Activated CD4-positive, alpha-beta T cell treated with anti-CD3 and anti-CD28 coated beads, Interleukin-10, Interleukin-2, amounts not matched to agents 100 ng/mL and 50 ng/mL, durations not matched to agents 16 hours and 8 hours (primary cell): ENCODE measurements at regions not wholly inside any gene's neighbourhood (a gene's known extent, or its start where the extent isn't known, plus 50 kb on each side); places are given as distances from the start of the nearest gene placed in this dataset.

Experiments used
- DNase-seq: peaks from one replicate; pipeline ENCODE4 v3.0.0-alpha.2; 2020

- DNase-seq, result no peak
Observed at GRCh38 chr2:211241891-211242290, 685.5 kb downstream of the CPS1 start.

- DNase-seq, result no peak
Observed at GRCh38 chr2:211247751-211248150, 691.4 kb downstream of the CPS1 start.

DNA sequence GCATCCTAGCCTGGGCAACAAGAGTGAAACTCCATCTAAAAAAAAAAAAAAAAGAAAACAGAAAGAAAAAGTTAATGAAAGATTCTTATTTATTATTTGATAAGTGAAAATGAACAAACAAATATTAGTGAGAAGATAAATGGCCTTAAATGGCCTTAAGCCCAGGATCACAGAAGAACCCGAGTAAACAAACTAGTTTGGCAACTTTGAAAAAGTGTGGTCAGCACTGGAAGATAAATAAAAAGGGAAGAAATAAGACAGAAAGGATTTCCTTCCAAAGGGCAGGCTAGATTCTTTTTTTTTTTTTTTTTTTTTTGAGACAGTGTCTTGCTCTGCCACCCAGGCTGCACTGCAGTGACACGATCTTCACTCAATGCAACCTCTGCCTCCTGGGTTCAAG, 692.4 kb downstream of the CPS1 start:
- DNase-seq, result no peak

GRCh38 chr2:211251016-211251415, 694.6 kb downstream of the CPS1 start:
- no peak for DNase-seq

DNA sequence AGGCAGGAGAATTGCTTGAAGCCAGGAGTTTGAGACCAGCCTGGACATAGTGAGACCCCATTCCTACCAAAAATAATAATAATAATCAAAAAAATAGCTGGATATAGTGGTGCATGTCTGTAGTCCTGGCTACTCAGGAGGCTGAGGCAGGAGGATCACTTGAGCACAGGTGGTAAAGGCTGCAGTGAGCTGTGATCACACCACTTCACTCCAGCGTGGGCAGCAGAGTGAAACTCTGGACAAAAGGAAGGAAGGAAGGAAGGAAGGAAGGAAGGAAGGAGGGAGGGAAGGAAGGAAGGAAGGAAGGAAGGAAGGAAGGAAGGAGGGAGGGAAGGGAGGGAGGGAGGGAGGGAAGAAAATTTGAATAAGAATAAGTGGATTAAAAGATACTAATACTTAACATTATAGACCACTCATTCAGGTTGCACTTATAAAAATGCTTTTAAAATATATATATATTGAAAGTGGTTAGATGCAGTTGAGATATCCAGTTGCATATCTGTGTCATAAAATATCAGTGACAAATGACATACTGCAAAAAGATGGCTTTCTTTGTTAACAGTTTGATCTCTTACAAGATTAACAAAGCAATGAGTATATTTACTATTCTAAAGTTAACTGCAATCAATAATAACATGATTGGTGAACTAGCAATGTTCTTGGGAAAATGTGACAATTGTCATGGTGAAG, 702.4 kb downstream of the CPS1 start:
- no peak for DNase-seq

DNA sequence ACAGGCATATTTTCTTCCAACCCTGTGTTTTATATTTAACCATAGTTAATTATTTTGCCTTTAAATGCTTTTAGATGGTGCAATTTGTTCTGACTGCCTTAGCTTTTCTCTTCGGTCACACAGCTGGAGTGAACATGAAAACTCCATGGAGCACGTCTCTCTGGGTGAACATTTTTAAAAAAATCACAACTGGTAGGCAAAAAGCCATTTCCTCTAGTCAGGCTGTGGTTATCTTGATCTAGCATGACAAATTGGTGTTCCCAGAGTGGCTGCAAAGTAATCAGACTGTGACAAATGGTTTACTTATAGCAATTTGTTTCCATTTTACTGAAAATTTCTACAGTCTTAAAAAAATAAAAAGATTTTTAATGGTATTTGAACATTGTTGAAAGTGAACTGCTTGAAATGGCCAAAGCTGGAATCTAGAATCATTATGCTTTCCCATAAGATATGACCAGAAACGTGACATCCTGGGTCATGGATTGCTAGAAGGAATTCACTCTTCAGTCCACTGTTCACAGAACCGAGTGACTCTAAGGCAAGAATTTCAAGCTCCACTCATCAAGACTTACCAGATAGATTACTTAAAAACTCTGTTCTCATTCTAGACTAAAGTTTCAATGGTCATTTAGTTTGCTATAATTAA, 703.6 kb downstream of the CPS1 start:
- no peak for DNase-seq

DNA sequence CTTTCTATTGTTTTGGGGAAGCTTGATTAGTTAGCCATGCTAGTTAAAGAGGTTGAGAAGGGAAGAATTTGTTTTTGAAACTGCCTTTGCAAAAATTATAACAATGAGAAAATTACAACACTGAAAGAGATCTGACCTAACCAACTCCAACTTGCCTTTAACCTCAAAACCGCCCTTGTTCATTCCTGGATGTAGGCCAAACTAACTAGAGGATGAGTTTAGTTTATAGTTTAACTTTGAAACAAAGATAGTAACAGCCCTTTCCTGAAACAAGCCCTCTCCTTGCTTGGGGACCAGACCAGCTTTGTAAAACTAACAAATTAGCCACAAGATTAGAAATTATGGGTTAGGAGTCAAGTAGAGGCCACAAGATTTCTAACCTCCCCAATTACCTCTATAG, 713.9 kb downstream of the CPS1 start:
- no peak for DNase-seq

- DNase-seq, result no peak
Observed at GRCh38 chr2:211281430-211282073, 725.2 kb downstream of the CPS1 start.

GRCh38 chr2:211302676-211303075, 746.3 kb downstream of the CPS1 start:
- no peak for DNase-seq

DNA sequence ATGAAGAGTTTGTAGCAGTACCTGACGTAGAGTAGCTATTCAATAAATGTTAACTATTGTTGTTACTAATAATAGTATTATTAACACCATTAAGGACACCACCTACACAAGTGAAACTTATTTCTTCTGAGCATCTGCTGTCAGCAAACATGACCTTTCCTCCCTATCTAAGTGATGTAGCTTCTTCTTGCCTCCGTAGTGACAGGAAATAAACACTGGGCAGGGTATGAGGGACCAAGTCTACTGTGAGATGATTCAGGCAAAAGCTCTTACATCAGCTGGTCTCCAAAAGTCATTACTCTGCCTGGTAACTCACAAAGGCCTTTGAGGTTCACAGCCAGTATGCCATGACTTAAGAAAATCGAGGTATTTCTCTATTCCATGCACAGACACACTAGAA, 750.5 kb downstream of the CPS1 start:
- no peak for DNase-seq
